Astrocyte (in vitro differentiated cells and primary cell): ENCODE measurements at regions not wholly inside any gene's neighbourhood (a gene's known extent, or its start where the extent isn't known, plus 50 kb on each side); places are given as distances from the start of the nearest gene placed in this dataset.
"Not testable (repeated sequence)": the region's sequence is repeated elsewhere in the genome, so short reads cannot be mapped to it uniquely, and the experiment has no call there.

Experiments
- DNase-seq: peaks from one replicate; pipeline ENCODE4 v3.0.0-alpha.2; 2010; ENCODE audit warnings: low read depth
- FAIRE-seq: peaks from 2 replicates; lab custom pipeline; 2011; peaks lifted over from hg19 to GRCh38; lab: Jason Lieb, UNC
- H2AFZ ChIP-seq: 2 replicates; pipeline ENCODE4 v1.6.0; 2012; ENCODE audit warnings: low read depth, low read length, inconsistent platforms
- H3K27ac ChIP-seq: 2 replicates; pipeline ENCODE4 v1.5.1; 2011; ENCODE audit warnings: low read depth, low read length, inconsistent platforms
- H3K27me3 ChIP-seq: 2 replicates; pipeline ENCODE4 v1.6.0; 2011; ENCODE audit warnings: low read length, inconsistent platforms; ENCODE audit not compliant: insufficient read depth
- H3K36me3 ChIP-seq: 2 replicates; pipeline ENCODE4 v1.5.1; 2011; ENCODE audit warnings: low read length, inconsistent platforms; ENCODE audit not compliant: insufficient read depth
- H3K4me1 ChIP-seq: 2 replicates; pipeline ENCODE4 v1.5.1; 2011; ENCODE audit warnings: low read length, inconsistent platforms; ENCODE audit not compliant: insufficient read depth
- H3K4me2 ChIP-seq: 2 replicates; pipeline ENCODE4 v1.6.0; 2012; ENCODE audit warnings: low read length, inconsistent platforms
- H3K4me3 ChIP-seq: 2 replicates; pipeline ENCODE4 v1.5.1; 2011; ENCODE audit warnings: low read depth, mild to moderate bottlenecking, low read length, inconsistent platforms; ENCODE audit not compliant: insufficient read depth
- H3K79me2 ChIP-seq: 2 replicates; pipeline ENCODE4 v1.6.0; 2012; ENCODE audit warnings: mild to moderate bottlenecking, low read length, inconsistent platforms; ENCODE audit not compliant: insufficient read depth
- H3K9ac ChIP-seq: 2 replicates; pipeline ENCODE4 v1.6.0; 2012; ENCODE audit warnings: mild to moderate bottlenecking, low read length, inconsistent platforms
- H3K9me3 ChIP-seq: 2 replicates; pipeline ENCODE4 v1.5.1; 2012; ENCODE audit warnings: low read depth, mild to moderate bottlenecking, low read length, inconsistent platforms; ENCODE audit not compliant: insufficient read depth
- H4K20me1 ChIP-seq: 2 replicates; pipeline ENCODE4 v1.6.0; 2012; ENCODE audit warnings: low read length, inconsistent platforms; ENCODE audit not compliant: insufficient read depth
- H3K27ac Mint-ChIP-seq: one replicate; pipeline ENCODE4 v1.8.0; 2021; ENCODE audit warnings: mild to moderate bottlenecking, mixed read lengths; ENCODE audit not compliant: unreplicated experiment
- H3K27me3 Mint-ChIP-seq: one replicate; pipeline ENCODE4 v1.8.0; 2021; ENCODE audit warnings: low read depth, mixed read lengths; ENCODE audit not compliant: unreplicated experiment
- H3K36me3 Mint-ChIP-seq: one replicate; pipeline ENCODE4 v1.8.0; 2021; ENCODE audit warnings: low read depth, mixed read lengths; ENCODE audit not compliant: unreplicated experiment
- H3K4me1 Mint-ChIP-seq: one replicate; pipeline ENCODE4 v1.8.0; 2021; ENCODE audit warnings: low read depth, mixed read lengths; ENCODE audit not compliant: unreplicated experiment
- H3K4me3 Mint-ChIP-seq: one replicate; pipeline ENCODE4 v1.8.0; 2021; ENCODE audit warnings: mild to moderate bottlenecking, moderate library complexity, mixed read lengths; ENCODE audit not compliant: unreplicated experiment
- H3K9me3 Mint-ChIP-seq: one replicate; pipeline ENCODE4 v1.8.0; 2021; ENCODE audit warnings: mild to moderate bottlenecking, mixed read lengths; ENCODE audit not compliant: unreplicated experiment
- CTCF ChIP-seq: IDR thresholded peaks from 2 replicates; pipeline ENCODE4 v1.5.1; 2011; ENCODE audit warnings: low read depth, mild to moderate bottlenecking, inconsistent platforms, low read length, moderate library complexity; ENCODE audit not compliant: insufficient read depth

- not testable (repeated sequence) for H3K27ac Mint-ChIP-seq, H3K4me1 ChIP-seq, H3K4me3 ChIP-seq, H3K4me2 ChIP-seq, H3K36me3 Mint-ChIP-seq, H3K79me2 ChIP-seq, H3K9me3 ChIP-seq, H3K27ac ChIP-seq, H4K20me1 ChIP-seq, H3K9me3 Mint-ChIP-seq, H3K27me3 ChIP-seq, H3K4me1 Mint-ChIP-seq, H3K9ac ChIP-seq, H3K36me3 ChIP-seq, H2AFZ ChIP-seq, FAIRE-seq, H3K4me3 Mint-ChIP-seq
- peak; percentile 0 for DNase-seq
- H3K27me3 Mint-ChIP-seq: peaks cover 40% of the 10 kb centered on the region
- peak; percentile 26 for TF ChIP-seq CTCF
Observed at GRCh38 chr2:94797235-94797634, 74.0 kb upstream of the TEKT4 start.
